Astrocyte (in vitro differentiated cells and primary cell): ENCODE measurements at regions not wholly inside any gene's neighbourhood (a gene's known extent, or its start where the extent isn't known, plus 50 kb on each side); places are given as distances from the start of the nearest gene placed in this dataset.

ENCODE experiments used
- CTCF ChIP-seq: IDR thresholded peaks from 2 replicates; pipeline ENCODE4 v1.5.1; 2011; ENCODE audit warnings: low read depth, mild to moderate bottlenecking, inconsistent platforms, low read length, moderate library complexity; ENCODE audit not compliant: insufficient read depth
- EZH2 ChIP-seq: IDR thresholded peaks from 2 replicates; pipeline ENCODE4 v1.6.1; 2012; ENCODE audit warnings: mild to moderate bottlenecking, low read length, inconsistent platforms; ENCODE audit not compliant: insufficient read depth

DNA sequence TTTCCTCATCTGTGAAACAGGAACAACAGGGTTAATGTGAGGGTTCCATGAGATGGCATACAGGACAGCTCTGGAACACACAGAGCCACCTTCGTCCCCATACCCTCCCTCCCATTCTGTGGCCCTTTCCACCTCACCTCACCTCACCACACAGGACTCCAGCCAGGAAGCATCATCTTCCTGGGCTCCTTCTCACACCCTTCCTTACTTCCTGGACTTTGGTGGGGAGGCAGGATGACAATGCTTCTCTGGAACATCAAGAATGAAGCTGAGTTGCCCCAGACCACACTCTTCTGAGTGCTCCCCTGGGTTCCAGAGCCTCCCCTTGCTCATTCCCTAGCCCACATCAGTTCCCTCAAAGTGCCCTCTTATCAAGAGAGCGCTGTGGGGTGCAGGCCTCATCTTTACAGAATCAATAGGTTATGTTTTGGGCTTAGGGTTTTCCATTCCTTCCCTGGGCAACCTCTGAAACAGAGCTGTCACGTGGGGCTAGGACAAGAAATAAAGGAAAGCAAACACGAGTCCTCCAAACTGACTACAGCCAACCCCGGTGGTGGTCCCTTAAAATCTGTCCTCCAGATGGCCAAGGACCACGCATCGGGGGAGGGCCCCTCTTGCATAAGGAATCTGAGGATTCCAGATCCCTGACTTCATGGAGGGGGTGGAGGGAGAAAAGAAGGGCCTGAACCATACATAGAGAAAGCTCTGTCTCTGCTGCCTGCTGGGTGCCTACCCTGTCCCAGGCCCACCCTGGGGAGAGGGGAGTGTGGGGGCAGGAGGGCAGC, 74.4 kb upstream of the ATP6AP2 start:
- TF ChIP-seq CTCF (no peak), EZH2 (no peak)
